Cerebellar cortex (tissue), 1 donor: ENCODE measurements at regions not wholly inside any gene's neighbourhood (a gene's known extent, or its start where the extent isn't known, plus 50 kb on each side); places are given as distances from the start of the nearest gene placed in this dataset.
"Not testable (repeated sequence)": the region's sequence is repeated elsewhere in the genome, so short reads cannot be mapped to it uniquely, and the experiment has no call there.

Experiments used
- DNase-seq: peaks from one replicate; pipeline ENCODE4 v3.0.0-alpha.2; 2015; ENCODE audit warnings: low spot score

DNA sequence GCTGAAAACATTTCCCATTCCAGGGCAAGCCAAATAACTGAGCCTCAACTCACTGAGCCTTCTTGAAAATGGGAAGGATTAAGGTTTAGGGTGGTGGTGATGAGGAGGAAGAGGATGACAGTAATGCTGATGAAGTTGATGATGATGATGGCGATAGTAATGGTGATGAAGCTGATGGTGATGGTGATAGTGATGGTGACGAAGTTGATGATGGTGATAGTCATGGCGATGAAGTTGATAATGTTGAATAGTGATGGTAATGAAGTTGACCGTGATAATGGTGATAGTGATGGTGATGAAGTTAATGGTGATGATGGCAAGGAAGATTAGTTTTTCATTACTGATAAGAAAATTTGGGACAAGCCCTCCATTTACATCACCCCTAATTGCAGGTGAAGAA lies 285.8 kb upstream of the DYNLRB2 start:
- no peak for DNase-seq

DNA sequence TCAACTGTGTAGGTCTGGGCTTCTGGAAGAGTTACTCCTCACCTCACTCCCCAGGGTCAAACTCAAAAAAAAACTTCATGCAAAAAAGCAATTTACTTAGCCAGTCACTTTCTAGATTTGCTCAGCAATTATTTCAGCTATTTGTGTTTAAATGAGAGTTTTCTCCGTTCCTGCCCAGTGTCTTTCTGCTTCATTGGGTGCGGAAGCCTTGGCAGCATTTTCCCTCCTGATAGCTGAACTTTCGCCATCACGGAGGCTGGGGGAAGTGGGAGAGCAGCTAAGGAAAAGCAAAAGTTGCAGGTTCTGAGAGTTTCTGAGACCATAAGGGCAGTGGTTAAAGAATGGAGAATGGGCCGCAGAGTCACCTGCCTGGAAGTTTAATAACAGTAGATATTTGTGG lies 287.1 kb upstream of the DYNLRB2 start:
- no peak for DNase-seq

DNA sequence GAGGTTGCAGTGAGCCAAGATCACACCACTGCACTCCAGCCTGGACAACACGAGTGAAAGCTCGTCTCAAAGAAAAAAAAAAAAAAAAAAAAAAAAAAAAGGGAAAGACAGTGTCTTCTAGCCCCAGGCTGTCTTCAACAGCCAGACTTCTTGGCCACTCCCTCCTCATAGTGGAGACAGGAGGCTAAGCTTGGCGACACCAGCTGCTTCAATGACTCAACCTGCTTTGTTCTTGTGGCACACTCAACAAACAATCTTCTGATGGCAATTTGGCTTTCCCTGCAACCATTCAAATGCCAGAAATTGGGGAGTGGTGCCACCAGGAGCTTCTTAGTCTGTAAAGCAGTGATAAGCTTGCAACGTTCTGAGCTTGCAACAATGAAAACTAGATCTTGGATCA lies 290.4 kb upstream of the DYNLRB2 start:
- no peak for DNase-seq

DNA sequence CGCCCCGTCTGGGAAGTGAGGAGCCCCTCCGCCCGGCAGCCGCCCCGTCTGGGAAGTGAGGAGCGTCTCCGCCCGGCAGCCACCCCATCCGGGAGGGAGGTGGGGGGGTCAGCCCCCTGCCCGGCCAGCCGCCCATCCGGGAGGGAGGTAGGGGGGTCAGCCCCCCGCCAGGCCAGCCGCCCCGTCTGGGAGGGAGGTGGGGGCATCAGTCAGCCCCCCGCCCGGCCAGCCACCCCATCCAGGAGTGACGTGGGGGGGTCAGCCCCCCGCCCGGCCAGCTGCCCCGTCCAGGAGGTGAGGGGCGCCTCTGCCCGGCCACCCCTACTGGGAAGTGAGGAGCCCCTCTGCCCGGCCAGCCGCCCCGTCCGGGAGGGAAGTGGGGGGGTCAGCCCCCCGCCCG lies 297.5 kb upstream of the DYNLRB2 start:
- not testable (repeated sequence) for DNase-seq

DNA sequence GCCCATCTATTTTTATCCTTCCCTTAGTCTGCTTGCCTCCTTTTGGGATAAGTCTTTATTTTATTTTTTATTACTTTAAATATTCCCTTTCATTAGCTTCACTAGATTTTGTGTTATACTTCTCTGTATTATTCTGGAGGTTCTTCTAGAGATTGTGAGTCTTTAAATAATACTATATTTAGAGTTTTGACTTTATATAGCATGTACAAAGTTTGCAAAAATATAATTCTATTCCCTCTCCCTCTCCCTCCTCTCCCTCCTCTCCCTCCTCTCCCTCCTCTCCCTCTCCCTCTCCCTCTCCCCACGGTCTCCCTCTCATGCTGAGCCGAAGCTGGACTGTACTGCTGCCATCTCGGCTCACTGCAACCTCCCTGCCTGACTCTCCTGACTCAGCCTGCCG lies 298.5 kb upstream of the DYNLRB2 start:
- not testable (repeated sequence) for DNase-seq

DNA sequence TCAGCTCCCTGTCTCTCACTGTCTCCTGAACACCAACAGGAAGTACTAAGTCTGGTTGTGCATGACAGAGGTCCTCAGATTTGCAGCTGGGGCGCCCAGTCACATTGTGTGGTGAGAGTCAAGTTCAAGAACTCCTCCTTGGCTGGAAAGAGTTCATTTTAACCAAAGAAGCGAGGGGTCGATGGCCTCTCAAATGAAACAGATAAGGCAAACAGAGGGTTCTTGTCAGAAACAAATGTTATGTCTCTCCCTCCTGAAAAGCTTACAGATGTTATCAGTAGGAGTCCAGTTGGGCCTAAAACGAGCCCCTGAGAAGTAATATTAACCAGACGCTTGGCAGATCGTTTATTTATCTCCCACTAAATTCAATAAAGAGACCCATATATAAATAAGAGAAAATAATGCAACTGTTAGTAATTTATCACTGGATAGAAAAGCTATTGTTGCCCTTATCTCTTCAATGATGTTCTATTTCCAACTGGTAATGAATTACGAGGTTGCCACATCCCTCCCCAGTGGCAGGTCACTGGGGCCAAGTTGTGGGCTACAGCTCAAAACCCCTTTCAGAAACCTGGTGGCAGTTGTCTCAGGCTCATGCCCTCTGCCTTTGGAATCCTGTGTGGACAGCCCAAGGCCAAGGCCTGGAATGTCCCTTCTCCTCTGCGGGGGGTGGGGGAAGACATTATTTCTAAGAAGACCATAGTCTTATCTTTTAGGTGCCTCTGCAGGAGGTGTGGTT lies 307.5 kb upstream of the DYNLRB2 start:
- no peak for DNase-seq

DNA sequence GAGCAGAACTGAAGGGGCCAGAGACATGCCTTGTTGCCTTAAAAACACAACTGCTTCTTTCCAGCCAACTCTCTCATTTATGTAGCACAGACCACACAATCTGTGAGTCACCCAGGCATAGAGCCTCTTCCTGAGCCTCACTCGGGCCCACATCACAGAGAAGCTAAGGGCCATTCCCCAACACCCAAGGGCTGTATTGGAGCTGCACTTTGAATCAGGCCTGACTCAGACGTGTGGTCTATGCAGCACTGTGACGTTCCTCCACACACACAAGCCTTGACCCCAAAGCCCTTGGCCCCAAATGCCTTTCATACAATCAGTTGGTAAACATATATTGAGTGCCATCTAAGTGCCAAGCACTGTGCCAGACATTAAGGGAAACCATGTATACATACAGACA lies 308.9 kb upstream of the DYNLRB2 start:
- no peak for DNase-seq

DNA sequence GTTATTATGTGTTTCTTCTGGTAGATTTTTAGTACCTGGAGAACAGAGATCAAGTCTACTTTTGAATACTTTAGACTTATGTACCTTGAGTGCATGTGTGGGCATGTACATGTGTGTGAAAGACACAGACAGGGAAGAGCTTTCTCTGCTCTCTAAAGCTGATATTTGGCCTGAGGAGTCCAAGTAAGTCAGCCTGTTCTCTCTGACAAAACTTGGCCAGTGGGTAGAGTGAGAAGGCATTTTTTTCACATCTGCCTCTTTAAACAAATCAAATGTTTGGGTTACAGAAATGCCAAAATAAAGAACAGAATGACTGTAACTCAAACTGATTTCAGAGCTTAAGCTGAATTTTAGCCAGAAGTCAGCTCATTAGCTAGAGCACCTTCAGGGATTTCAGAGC lies 309.7 kb upstream of the DYNLRB2 start:
- DNase-seq = no peak

DNA sequence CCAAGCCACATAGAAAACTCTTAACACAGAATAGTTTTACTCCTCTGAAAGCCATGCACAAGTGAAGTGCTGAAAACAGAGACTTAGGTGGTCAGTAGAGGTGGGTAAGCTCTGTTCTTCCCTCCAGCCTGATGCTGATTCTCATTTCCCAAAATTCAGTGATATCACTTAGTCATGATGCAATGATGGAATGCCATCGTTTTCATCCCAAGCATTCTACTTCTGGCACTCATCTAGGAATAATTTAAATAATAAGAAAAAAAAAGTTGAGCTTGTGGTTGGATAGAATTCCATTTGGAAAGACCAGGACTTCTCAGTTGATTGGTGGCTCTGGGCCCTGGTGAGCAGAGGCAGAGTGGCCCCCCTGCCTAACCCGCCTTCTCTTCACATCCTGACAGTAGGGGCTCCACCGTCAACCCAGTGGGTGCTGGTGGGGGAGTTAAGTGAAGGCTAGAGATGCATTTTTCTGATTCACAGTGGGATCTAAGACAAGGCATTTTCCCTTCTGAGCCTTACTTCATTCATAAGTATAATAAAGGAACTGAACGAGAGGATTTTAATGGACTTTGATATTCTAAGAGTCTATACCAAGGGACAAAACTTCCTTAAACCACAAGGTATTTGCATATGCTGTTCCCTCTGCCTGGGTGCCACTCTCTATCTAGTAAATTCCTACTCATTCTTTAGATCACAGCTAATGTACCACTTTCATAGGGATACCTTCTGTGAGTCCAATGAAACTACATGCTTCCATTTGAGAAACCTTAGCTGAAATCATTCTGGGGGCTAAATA lies 310.3 kb upstream of the DYNLRB2 start:
- no peak for DNase-seq

DNA sequence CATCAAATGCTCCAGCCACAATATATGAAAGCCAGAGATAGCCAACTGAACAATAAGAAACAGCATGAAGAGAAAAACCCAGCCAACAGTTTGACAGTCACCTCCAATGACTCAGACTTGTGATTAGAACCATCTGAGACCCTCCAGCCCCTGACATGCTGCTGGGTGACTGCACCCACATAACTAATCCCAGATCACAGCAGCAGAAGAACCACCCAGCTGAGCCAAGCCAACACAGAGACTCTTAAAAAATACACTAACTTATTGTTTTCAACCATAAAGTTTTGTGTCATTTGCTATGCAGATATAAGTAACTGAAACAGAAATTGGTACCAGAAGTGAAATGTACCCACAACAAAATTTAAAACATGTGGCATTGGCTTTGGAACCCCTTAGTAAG lies 314.3 kb upstream of the DYNLRB2 start:
- DNase-seq = no peak

DNA sequence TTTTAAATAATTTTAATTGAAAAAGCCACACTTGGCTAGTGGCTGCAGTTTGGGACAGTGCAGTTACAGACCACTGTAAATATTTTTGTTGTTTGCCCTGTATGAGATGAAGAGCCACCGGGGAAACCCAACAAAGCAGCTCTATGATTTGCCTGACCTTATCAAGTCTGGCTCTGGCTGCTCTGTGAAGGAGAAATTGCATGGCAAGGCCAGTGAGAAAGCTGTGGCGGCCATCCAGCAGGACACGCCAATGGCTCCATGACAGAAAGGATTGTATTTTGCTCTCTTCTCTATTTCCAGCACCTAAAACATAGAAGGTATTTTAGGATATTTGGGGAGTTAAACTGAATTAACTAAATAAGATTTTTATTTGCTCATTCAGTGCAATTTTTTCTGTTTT lies 330.0 kb upstream of the DYNLRB2 start:
- peak; percentile 52 for DNase-seq

DNA sequence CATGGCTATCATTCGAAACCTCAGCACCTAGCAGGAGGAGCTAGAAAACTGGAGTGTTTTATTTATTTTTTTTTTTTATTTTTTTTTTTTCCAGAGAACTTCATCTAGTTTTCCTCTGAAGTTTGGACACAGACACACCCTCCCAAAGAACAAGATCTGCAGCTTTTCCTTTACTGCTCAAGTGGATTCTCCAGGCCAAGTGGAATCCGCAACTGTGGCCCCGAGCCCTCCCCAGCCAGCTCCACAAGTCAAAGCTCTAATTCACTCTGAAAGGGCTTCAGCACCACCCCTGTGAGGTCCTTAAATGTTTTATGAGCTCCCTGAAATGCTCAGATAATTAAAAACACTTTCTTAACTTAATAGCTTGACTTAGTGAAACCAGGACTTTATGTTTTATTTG lies 332.1 kb upstream of the DYNLRB2 start:
- DNase-seq = no peak

DNA sequence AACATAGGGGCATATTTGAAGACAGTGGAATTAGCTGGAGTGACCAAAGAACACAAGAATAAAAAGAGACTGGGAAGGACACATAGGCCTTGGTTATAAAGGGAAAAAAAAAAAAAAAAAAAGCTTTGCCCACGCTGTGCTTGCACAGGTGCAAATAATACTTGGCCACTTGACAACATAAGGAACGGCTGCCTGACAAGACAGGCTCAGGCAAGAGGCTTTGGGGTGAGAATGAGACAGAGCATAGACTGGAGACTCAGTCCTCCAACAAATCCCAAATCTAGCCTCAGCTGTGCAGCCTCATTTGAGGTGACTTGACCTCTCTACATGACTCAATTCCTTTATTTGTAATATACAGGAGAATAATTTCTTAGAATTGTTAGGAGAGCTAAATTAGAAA lies 332.8 kb upstream of the DYNLRB2 start:
- peak; percentile 64 for DNase-seq

DNA sequence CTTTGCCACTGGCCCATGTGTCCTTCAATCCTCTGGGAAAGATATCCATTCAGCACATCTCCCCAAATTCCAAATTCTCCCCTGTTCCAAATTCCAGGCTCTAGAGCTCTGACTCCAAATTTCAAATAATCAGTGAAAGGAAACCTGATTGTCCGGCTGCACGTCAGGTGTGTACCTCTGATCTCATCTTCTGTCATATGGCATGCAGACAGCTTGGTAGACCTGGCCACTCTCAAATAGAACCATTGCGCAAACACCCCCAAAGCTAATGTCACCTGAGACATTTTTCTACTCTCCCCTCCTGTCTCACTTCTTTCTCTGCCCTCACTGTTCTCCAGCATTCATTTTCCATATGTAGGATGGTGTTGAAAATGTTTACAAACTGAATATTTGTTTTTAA lies 337.0 kb upstream of the DYNLRB2 start:
- DNase-seq = no peak

DNA sequence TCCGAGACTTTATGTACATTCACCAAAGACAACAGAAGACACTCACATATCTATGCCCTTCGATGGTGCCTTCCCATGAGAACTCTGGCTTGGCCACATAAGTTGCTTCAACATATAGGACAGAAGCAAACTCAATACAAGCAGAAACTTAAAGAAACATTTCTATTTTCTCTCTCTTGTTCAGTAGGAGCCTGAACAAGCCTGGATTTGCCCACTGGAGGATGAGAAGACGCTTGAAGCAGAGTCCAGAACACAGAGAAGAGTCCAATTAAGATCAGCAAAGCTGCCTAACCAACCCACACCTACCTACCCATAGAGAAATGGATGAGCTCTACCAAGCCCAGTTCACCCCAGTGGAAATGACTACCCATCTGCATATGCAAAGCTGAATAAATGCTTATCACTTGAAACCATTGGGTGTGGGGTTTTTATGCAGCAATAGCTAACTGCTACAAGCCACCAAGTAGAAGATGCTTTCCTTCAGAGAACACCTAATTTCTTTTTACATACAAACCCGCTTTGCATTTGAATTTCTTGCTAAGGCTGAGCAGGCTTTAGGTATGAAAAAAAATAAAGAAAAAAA lies 337.9 kb upstream of the DYNLRB2 start:
- DNase-seq = no peak

DNA sequence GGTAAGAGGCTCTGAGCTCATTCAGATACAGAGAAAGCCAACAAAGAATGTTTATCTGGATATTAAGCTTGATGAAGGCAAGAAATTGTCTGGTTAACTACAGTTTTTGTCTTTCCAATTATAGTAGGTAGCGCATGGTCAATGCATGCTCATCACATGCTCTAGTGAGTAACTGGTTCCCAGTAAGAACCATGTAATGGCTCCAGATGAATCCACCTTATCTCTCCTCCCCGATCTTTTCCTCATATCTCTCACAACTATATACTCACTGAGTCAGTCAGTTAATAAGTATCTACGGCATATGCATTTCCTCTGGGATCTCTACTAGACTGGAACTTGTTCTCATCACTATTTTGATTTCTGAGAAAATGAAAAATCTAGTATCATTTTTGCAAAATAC lies 340.7 kb upstream of the DYNLRB2 start:
- DNase-seq = no peak

DNA sequence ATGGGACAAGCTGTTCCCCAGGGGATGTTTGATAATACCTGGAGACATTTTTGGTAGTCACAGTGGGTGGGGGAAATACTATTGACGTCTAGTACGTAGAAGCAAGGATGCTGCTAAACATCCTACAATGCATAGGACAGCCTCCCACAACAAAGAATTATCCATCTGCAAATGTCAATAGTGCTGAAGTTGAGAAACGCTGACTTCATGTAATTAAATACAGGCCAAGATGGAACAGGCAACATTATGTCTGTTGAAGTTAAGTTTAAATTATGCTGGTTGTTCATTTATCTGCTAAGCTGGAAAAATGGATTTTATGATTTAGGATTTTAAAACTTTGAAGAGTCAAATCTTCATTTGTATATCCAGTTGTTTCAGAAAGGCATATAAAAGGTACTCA lies 341.2 kb upstream of the DYNLRB2 start:
- DNase-seq = no peak

DNA sequence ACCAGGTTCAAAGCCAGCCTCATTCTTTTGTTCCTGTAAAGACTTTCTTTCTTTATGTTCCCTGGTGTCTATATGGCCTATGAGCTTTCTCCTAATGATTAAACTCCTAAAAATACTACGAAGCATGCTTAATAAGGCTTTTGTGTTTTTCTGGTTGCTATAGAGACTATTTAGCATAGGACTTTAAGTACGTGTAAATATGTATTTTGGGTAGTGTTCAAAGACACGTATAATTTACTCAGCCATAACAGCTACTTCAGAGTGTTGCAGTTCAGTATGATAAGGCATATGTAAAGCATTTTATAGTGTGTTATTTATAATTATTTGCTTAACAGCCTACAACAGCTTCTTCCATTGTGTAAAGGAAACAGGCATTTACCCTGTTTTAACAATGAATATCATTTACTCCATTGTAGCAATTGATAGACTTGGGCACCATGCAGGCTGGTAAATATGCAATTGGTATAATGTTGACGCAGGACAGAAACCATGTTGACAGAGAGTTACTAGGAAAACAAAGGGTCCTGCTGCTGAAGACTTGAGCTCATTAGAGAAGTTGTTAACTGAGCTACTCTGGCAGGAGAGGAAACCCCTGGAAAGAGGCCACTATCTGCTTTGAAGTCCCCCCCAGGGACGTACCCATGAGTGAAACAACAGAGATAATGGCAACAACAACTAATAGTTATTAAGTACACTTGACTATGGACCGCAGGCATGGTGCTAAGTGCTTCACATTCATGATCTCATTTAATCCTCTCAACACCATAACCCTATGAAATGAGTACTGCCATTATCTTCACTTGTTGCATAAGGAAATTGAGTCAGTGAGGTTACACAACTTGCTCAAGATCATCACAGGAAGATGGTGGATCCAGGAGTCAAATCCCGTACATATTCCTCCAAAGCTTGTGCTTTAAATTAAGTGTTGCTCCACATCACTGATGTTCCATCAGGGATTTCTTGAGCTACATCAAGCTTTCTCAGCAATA lies 342.2 kb upstream of the DYNLRB2 start:
- no peak for DNase-seq

DNA sequence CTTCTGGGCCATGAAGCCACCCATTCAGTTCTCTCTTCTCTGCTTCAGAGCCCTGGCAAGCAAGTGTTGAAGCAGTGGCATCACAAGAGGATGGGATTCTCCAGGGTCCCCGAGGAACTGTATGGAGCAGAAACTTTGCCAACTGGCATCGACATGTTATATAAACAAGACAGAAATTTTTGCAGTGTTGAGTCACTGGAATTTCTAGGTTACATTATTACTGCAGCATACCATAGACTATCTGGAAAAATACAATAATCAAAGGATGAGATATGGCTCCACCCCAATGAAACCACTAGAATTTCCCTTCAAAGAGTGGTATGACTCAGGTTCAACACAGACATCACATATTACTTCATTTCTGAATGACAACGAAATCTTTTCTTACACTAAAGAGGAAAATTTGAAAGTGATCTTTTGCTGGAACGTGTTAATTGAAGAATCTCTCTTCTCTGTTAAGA lies 343.0 kb upstream of the DYNLRB2 start:
- no peak for DNase-seq

DNA sequence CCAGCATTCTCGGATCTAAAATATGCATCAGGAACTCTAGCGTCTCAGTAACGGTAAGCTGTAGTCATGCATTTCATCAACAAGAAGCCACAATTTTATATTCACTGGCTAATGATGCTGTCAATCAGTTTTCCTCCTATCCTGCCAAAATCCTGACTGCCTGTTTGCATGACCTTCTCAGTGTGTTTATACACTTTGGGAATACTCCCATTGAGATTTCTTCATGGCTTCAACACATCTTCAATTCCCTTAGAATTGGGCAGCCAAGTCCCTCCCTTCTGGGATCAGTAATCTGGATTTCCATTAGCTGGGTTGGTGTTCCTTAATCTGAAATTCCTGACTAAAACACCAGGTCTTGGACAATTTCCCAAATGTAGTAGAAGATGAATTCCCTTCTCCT lies 348.9 kb upstream of the DYNLRB2 start:
- no peak for DNase-seq

DNA sequence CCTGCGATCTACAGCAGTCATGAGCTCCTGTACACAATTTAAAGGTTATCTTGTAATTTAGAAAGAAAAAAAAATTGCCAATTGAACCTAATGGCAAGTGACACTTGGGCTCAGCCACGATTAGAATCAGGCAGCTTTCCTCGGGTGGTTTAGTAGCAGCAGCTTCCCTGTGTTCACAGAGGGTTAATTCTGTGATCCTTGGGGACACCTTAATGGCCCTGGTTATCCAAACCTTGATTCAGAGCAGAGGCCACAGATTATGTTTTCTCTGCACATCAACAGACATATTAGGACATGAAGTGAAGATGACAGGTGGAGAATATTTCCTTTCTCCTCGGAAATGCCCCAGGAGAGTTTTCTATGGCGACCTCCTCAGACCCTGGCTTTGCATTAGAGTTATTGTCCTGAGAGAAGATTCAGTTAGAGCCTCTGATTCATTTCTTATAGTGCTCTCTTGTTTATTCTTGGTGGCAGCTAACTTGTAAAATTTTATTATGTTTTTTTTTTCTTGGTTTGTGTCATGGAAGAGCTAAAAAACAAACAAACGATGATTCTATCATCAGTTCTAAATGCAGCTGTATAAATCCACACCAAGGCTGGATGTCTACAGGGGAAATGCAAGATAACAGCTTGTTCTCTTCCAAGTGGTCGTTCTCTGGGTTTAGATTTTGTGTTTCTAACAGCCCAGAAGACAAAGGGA lies 351.2 kb upstream of the DYNLRB2 start:
- no peak for DNase-seq
